ENCODE measurements at regions not wholly inside any gene's neighbourhood (a gene's known extent, or its start where the extent isn't known, plus 50 kb on each side); places are given as distances from the start of the nearest gene placed in this dataset.

GRCh38 chr2:156005531-156005930, 327.0 kb downstream of the NR4A2 start:
- Histone ChIP-seq H2AFZ (ENCODE audit: low read length) (no peak overlapping the region), H3K27me3 (ENCODE audit: insufficient read depth, low read length, poor library complexity, severe bottlenecking) (no peaks in the 10 kb centered on the region), H3K4me1 (ENCODE audit: insufficient read depth, low read length, poor library complexity, severe bottlenecking) (no peaks in the 10 kb centered on the region), H3K9ac (ENCODE audit: low read depth, low read length, poor library complexity, severe bottlenecking) (no peak overlapping the region), H3K9me3 (ENCODE audit: insufficient read depth, low read depth, low read length) (no peaks in the 10 kb centered on the region), H3K79me2 (ENCODE audit: insufficient read depth, low read length) (no peaks in the 10 kb centered on the region), H3K4me2 (ENCODE audit: low read depth, low read length, poor library complexity, severe bottlenecking) (no peak overlapping the region), H3F3A (ENCODE audit: low read depth) (no peaks in the 10 kb centered on the region), H3K9me2 (replicated peaks; ENCODE audit: low read depth, low read length) (no peaks in the 10 kb centered on the region), H3K4me3 (ENCODE audit: low read length, poor library complexity, severe bottlenecking) (no peak overlapping the region), H4K20me1 (ENCODE audit: insufficient read depth, low read length, poor library complexity, severe bottlenecking) (no peaks in the 10 kb centered on the region), H3K36me3 (ENCODE audit: insufficient read depth, low read length) (no peaks in the 10 kb centered on the region)
- TF ChIP-seq EZH2phosphoT487 (IDR thresholded peaks at IDR 0.05; ENCODE audit: borderline replicate concordance) (no peak), CTCF (conservative IDR thresholded peaks at IDR 0.05; ENCODE audit: low read length) (no peak)

- Histone ChIP-seq H3K9me3 (ENCODE audit: insufficient read depth, low read depth, low read length) (no peaks in the 10 kb centered on the region), H3K9me2 (replicated peaks; ENCODE audit: low read depth, low read length) (no peaks in the 10 kb centered on the region; the same call in 1 of the 2 replicates), H4K20me1 (ENCODE audit: insufficient read depth, low read length, poor library complexity, severe bottlenecking) (no peaks in the 10 kb centered on the region)
Observed at GRCh38 chr2:156004459-156004858, 328.1 kb downstream of the NR4A2 start.

GRCh38 chr2:156003780-156004179, 328.7 kb downstream of the NR4A2 start:
- Histone ChIP-seq H3K4me1 (ENCODE audit: insufficient read depth, low read length, poor library complexity, severe bottlenecking) (no peaks in the 10 kb centered on the region), H2AFZ (ENCODE audit: low read length) (no peak overlapping the region), H3K9ac (ENCODE audit: low read depth, low read length, poor library complexity, severe bottlenecking) (no peak overlapping the region), H3K9me2 (replicated peaks; ENCODE audit: low read depth, low read length) (no peaks in the 10 kb centered on the region; the same call in 1 of the 2 replicates), H3F3A (ENCODE audit: low read depth) (no peaks in the 10 kb centered on the region), H3K4me3 (ENCODE audit: low read length, poor library complexity, severe bottlenecking) (no peak overlapping the region), H3K27me3 (ENCODE audit: insufficient read depth, low read length, poor library complexity, severe bottlenecking) (no peaks in the 10 kb centered on the region), H3K36me3 (ENCODE audit: insufficient read depth, low read length) (no peaks in the 10 kb centered on the region), H4K20me1 (ENCODE audit: insufficient read depth, low read length, poor library complexity, severe bottlenecking) (no peaks in the 10 kb centered on the region), H3K9me3 (ENCODE audit: insufficient read depth, low read depth, low read length) (no peaks in the 10 kb centered on the region), H3K79me2 (ENCODE audit: insufficient read depth, low read length) (no peaks in the 10 kb centered on the region), H3K4me2 (ENCODE audit: low read depth, low read length, poor library complexity, severe bottlenecking) (no peak overlapping the region)
- TF ChIP-seq EZH2phosphoT487 (IDR thresholded peaks at IDR 0.05; ENCODE audit: borderline replicate concordance) = no peak
- TF ChIP-seq CTCF (conservative IDR thresholded peaks at IDR 0.05; ENCODE audit: low read length) = no peak

More at GRCh38 chr2:156004459-156004858, 328.1 kb downstream of the NR4A2 start:
- Histone ChIP-seq H2AFZ (ENCODE audit: low read length) (no peak overlapping the region), H3K4me3 (ENCODE audit: low read length, poor library complexity, severe bottlenecking) (no peak overlapping the region), H3K4me2 (ENCODE audit: low read depth, low read length, poor library complexity, severe bottlenecking) (no peak overlapping the region), H3K9ac (ENCODE audit: low read depth, low read length, poor library complexity, severe bottlenecking) (no peak overlapping the region), H3K27me3 (ENCODE audit: insufficient read depth, low read length, poor library complexity, severe bottlenecking) (no peaks in the 10 kb centered on the region), H3K36me3 (ENCODE audit: insufficient read depth, low read length) (no peaks in the 10 kb centered on the region), H3F3A (ENCODE audit: low read depth) (no peaks in the 10 kb centered on the region), H3K4me1 (ENCODE audit: insufficient read depth, low read length, poor library complexity, severe bottlenecking) (no peaks in the 10 kb centered on the region), H3K79me2 (ENCODE audit: insufficient read depth, low read length) (no peaks in the 10 kb centered on the region)
- TF ChIP-seq EZH2phosphoT487 (IDR thresholded peaks at IDR 0.05; ENCODE audit: borderline replicate concordance) (no peak), CTCF (conservative IDR thresholded peaks at IDR 0.05; ENCODE audit: low read length) (no peak)
